ENCODE measurements at regions not wholly inside any gene's neighbourhood (a gene's known extent, or its start where the extent isn't known, plus 50 kb on each side); places are given as distances from the start of the nearest gene placed in this dataset.

DNA sequence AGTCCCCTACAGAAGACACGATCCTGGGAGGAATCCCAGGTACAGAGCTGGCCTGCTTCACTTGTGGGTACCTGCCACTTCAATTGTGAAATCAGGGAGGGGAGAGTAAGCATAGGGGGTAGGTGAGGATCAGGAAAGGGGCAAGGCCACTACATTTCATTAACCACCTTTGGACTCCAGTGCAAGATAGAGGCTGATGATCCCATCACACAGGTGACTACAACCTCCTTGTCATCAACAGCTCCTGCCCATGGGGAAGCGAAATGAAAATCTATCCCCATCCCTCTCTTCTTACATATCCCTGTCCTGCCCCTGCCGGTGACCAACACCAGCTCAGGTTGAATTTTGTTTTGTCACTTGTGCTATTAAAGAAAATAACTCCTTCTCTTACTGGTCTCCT is 64.7 kb upstream of the VPREB1 start:
- no peaks in the 10 kb centered on the region for H3K27me3 ChIP-seq (ENCODE audit: insufficient read depth, poor library complexity, severe bottlenecking)
- H3K4me3 ChIP-seq (replicated peaks; ENCODE audit: insufficient read depth, low read length), result no peak overlapping the region
- DNase-seq (ENCODE audit: low read depth in 1 of 2, low spot score in 1 of 2), result no peak
- no peak for TF ChIP-seq GABPA (IDR thresholded peaks at IDR 0.05; ENCODE audit: low read depth)
- TF ChIP-seq, protein P1, sequence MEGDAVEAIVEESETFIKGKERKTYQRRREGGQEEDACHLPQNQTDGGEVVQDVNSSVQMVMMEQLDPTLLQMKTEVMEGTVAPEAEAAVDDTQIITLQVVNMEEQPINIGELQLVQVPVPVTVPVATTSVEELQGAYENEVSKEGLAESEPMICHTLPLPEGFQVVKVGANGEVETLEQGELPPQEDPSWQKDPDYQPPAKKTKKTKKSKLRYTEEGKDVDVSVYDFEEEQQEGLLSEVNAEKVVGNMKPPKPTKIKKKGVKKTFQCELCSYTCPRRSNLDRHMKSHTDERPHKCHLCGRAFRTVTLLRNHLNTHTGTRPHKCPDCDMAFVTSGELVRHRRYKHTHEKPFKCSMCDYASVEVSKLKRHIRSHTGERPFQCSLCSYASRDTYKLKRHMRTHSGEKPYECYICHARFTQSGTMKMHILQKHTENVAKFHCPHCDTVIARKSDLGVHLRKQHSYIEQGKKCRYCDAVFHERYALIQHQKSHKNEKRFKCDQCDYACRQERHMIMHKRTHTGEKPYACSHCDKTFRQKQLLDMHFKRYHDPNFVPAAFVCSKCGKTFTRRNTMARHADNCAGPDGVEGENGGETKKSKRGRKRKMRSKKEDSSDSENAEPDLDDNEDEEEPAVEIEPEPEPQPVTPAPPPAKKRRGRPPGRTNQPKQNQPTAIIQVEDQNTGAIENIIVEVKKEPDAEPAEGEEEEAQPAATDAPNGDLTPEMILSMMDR (IDR thresholded peaks at IDR 0.05; ENCODE audit: insufficient read depth, low read length), result no peak
- no peak for TF ChIP-seq POLR2AphosphoS5 (IDR thresholded peaks at IDR 0.05; ENCODE audit: low read depth)
- no peak for TF ChIP-seq REST (IDR thresholded peaks at IDR 0.05; ENCODE audit: insufficient replicate concordance, low read depth)
- TF ChIP-seq SPI1 (IDR thresholded peaks at IDR 0.05; ENCODE audit: borderline replicate concordance, low read depth), result no peak
- no peak overlapping the region for H3K27ac ChIP-seq (replicated peaks)

GRCh38 chr22:22178992-22179391 is 65.6 kb upstream of the VPREB1 start:
- no peak overlapping the region for H3K4me3 ChIP-seq (replicated peaks; ENCODE audit: insufficient read depth, low read length)
- no peak overlapping the region for H3K27ac ChIP-seq (replicated peaks)
- TF ChIP-seq, protein P1 (IDR thresholded peaks at IDR 0.05; ENCODE audit: insufficient read depth, low read length), result no peak
- no peaks in the 10 kb centered on the region for H3K27me3 ChIP-seq (ENCODE audit: insufficient read depth, poor library complexity, severe bottlenecking)
- DNase-seq (ENCODE audit: low read depth in 1 of 2, low spot score in 1 of 2), result no peak

DNA sequence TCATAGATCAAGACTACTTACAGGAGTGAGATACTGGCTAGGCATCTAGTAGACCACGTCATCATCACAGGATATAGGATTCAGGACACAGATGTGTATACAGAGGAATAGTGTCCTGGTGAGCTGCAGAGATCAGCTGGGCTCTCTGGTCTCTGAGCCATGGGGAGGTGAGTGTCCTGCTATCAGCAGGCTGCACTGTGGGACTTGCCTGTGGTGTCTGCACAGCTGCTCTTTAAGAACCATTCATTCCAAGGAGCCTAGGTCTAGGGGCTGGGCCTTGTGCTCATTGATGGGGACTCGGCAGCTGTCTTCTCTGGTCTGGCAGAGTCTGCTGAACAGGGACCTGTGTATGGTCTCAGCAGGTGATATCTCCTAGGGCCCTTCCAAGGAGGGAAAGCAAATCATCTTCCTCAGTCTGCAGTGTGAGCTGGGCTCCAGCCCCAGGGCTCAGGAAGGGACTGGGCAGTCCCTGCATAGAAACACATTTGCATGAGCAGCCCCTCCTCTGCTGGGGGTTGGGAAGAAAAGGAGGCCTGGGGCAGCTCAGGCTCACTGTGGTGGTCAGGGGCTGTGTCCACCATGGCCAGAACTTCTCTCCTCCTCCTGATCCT is 66.1 kb upstream of the VPREB1 start:
- TF ChIP-seq SPI1 (IDR thresholded peaks at IDR 0.05; ENCODE audit: borderline replicate concordance, low read depth) (no peak), REST (IDR thresholded peaks at IDR 0.05; ENCODE audit: insufficient replicate concordance, low read depth) (no peak), GABPA (IDR thresholded peaks at IDR 0.05; ENCODE audit: low read depth) (no peak), POLR2AphosphoS5 (IDR thresholded peaks at IDR 0.05; ENCODE audit: low read depth) (no peak)
- TF ChIP-seq, protein P1 (IDR thresholded peaks at IDR 0.05; ENCODE audit: insufficient read depth, low read length), result no peak
- no peak overlapping the region for H3K4me3 ChIP-seq (replicated peaks; ENCODE audit: insufficient read depth, low read length)
- H3K27ac ChIP-seq (replicated peaks), result no peak overlapping the region
- H3K27me3 ChIP-seq (ENCODE audit: insufficient read depth, poor library complexity, severe bottlenecking), result no peaks in the 10 kb centered on the region
- DNase-seq (ENCODE audit: low read depth in 1 of 2, low spot score in 1 of 2), result no peak
